Fibroblast of lung (primary cell): ENCODE measurements at regions not wholly inside any gene's neighbourhood (a gene's known extent, or its start where the extent isn't known, plus 50 kb on each side); places are given as distances from the start of the nearest gene placed in this dataset.

ENCODE experiments used
- CTCF ChIP-seq, 2 donors: IDR thresholded peaks in 1 of 2; conservative IDR thresholded peaks in 1 of 2; 1 replicate in 1 of 2; 2 replicates in 1 of 2; pipeline ENCODE4 v1.5.1; 2011 to 2012; ENCODE audit warnings: low read length in 2 of 2, control low read depth in 1 of 2, inconsistent platforms in 1 of 2, low read depth in 1 of 2, mild to moderate bottlenecking in 1 of 2
- EZH2 ChIP-seq: IDR thresholded peaks from 2 replicates; pipeline ENCODE4 v1.5.1; 2012; ENCODE audit warnings: low read length, control low read depth, mild to moderate bottlenecking; ENCODE audit errors: missing control alignments

- TF ChIP-seq EZH2: no peak
- TF ChIP-seq CTCF (conservative IDR thresholded peaks at IDR 0.05 in 1 of 2, IDR thresholded peaks at IDR 0.05 in 1 of 2; ENCODE audit: low read depth in 1 of 2, low read length in 2 of 2): no peak
Observed at GRCh38 chr14:85042301-85042700, 487.6 kb upstream of the FLRT2 start.
